ENCODE measurements at regions not wholly inside any gene's neighbourhood (a gene's known extent, or its start where the extent isn't known, plus 50 kb on each side); places are given as distances from the start of the nearest gene placed in this dataset.
"Not testable (repeated sequence)": the region's sequence is repeated elsewhere in the genome, so short reads cannot be mapped to it uniquely, and the experiment has no call there.

GRCh38 chr16:88156640-88157283 lies 205.5 kb downstream of the BANP start:
- H3K4me3 Mint-ChIP-seq, result not testable (repeated sequence)

GRCh38 chr16:88157686-88158085 lies 206.5 kb downstream of the BANP start:
- not testable (repeated sequence) for H3K27ac Mint-ChIP-seq, H3K4me3 Mint-ChIP-seq, H3K27me3 Mint-ChIP-seq, H3K9me3 Mint-ChIP-seq, H3K36me3 Mint-ChIP-seq, H3K4me1 Mint-ChIP-seq

More at GRCh38 chr16:88156640-88157283, 205.5 kb downstream of the BANP start:
- not testable (repeated sequence) for H3K9me3 Mint-ChIP-seq, H3K27ac Mint-ChIP-seq, H3K4me1 Mint-ChIP-seq, H3K27me3 Mint-ChIP-seq, H3K36me3 Mint-ChIP-seq

DNA sequence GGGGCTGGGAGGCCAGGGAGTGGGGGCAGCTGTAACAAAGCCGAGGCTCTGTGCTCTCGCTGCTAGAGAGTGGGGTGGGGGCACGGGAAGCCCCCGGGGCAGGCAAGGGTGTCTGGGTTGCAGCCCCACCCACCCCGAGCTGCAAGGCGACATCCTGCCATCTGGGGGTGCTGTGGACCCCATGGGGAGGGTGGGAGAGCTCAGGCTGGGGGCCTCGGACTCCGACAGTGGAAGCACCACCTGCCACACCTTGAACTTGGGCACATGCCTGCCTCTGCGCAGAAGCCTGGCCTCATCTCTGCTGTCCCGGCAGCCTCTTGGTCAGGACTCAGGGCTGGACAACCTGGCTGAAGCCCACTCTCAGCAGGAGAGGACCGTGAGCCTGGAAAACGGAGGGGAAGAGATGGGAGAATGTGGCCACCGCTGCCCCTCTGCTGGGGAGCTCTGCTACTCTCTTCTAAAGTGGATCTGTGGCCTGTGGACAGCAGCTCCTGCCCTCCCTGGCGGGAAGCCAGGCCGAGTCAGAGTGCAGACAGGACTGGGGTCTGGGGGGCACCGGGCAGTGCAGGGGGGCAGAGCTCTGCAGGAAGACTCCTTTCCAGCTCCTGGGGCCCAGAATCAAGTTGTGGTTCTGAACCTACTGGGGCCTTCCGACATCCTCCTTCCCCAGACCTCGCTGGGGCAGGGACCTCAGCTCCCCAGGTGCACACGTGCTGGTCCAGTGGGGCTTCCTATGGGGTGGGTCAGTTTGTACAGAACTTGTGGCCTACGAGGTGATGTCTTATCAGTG lies 207.2 kb downstream of the BANP start:
- H3K4me1 Mint-ChIP-seq, H3K27me3 Mint-ChIP-seq, H3K4me3 Mint-ChIP-seq, H3K27ac Mint-ChIP-seq, H3K9me3 Mint-ChIP-seq, H3K36me3 Mint-ChIP-seq: not testable (repeated sequence)

- not testable (repeated sequence) for H3K4me3 Mint-ChIP-seq, H3K27me3 Mint-ChIP-seq, H3K4me1 Mint-ChIP-seq, H3K36me3 Mint-ChIP-seq, H3K27ac Mint-ChIP-seq, H3K9me3 Mint-ChIP-seq
Measured at GRCh38 chr16:88159046-88159896, 208.0 kb downstream of the BANP start.

DNA sequence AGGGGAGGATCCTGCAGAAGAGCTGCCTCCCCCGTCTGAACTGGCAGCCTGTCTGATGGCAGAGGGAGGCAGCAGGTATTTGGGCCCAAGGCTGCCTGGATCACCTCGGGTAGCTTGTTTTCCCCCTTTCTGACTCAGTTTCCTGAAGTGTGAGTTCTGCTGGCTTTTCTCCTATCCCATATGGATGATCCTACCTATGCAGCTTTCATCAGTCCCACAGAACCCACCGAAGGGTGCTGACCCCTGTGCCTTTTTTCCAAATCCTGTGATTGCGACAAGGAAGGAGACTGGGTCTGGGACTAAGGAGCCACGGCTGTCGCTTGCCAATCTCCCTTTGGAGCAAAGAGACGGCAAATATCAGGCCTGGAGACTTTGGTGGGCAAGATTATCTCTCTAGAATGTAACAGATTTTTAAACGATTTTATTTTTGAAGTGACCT lies 208.7 kb downstream of the BANP start:
- H3K36me3 Mint-ChIP-seq, H3K4me3 Mint-ChIP-seq, H3K9me3 Mint-ChIP-seq, H3K27ac Mint-ChIP-seq, H3K27me3 Mint-ChIP-seq, H3K4me1 Mint-ChIP-seq: not testable (repeated sequence)

GRCh38 chr16:88161191-88161590 lies 210.0 kb downstream of the BANP start:
- H3K9me3 Mint-ChIP-seq, H3K27ac Mint-ChIP-seq, H3K4me1 Mint-ChIP-seq, H3K27me3 Mint-ChIP-seq, H3K4me3 Mint-ChIP-seq, H3K36me3 Mint-ChIP-seq: not testable (repeated sequence)

- H3K27ac Mint-ChIP-seq, H3K36me3 Mint-ChIP-seq, H3K27me3 Mint-ChIP-seq, H3K4me3 Mint-ChIP-seq, H3K4me1 Mint-ChIP-seq, H3K9me3 Mint-ChIP-seq: not testable (repeated sequence)
Measured at GRCh38 chr16:88161623-88162275, 210.5 kb downstream of the BANP start.

- H3K27me3 Mint-ChIP-seq, H3K9me3 Mint-ChIP-seq, H3K27ac Mint-ChIP-seq, H3K4me1 Mint-ChIP-seq, H3K4me3 Mint-ChIP-seq, H3K36me3 Mint-ChIP-seq: not testable (repeated sequence)
Measured at GRCh38 chr16:88162778-88163177, 211.5 kb downstream of the BANP start.

DNA sequence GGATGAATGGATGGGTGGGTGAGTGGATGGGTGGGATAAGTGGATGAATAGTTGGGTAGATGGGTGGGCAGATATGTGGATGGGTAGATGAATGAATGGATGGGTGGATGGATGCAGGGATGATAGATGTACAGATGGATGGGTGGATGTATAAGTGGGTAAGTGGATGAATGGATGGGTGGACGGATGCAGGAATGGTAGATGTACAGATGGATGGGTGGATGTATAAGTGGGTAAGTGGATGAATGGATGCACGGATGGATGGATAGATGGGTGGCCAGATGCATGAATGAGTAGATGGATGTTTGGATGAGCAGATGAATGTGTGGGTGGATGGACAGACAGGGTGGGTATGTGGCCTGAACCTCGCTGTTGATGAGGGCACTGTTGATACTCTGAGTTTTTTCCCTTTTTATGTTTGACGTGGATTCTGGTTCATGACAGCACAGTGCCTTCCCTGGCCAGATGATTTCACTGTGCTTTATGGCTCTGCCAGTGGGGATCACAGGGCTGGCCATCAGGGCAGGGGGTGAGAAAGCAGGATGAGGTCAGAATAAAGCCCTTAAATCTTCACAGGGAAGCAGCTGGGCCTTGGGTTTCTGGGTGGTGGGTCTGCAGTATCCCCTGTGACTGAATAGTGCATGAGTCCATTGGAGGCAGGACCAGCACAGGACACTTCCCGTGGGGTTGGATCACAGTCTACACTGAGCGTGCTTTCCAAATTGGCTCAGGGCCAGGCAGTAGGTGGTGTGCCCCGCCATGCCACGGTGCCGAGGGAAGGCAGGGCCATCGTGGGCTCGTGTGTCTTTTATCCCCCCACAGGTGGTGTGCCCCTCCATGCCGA lies 213.2 kb downstream of the BANP start:
- not testable (repeated sequence) for H3K4me1 Mint-ChIP-seq, H3K9me3 Mint-ChIP-seq, H3K27ac Mint-ChIP-seq, H3K36me3 Mint-ChIP-seq, H3K4me3 Mint-ChIP-seq, H3K27me3 Mint-ChIP-seq

DNA sequence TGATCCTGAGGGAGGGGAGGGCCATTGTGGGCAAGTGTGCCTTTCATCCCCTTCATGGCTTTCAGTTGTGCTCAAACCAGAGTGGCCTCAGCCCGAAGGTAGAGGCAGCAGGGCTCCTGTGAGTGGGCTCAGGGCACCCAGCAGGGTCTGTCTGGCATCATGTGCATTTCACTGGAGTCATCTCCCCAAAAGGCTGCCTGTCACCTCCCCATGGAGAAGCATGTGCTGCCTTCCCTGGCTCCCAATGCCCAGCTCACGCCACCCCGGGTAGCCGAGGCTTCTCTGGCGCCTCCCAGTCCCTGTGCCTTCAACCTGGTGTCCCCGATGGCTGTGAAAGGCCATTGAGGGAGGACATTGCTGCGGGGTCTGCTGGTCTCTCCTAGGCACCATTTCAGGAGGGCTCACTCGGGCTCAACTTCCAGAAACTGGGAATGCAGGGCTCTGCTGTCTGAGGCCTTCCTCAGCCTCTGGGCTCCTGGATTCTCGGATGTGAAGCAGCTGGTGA lies 213.9 kb downstream of the BANP start:
- not testable (repeated sequence) for H3K4me1 Mint-ChIP-seq, H3K4me3 Mint-ChIP-seq, H3K27me3 Mint-ChIP-seq, H3K36me3 Mint-ChIP-seq, H3K27ac Mint-ChIP-seq, H3K9me3 Mint-ChIP-seq

- not testable (repeated sequence) for H3K4me3 Mint-ChIP-seq, H3K36me3 Mint-ChIP-seq, H3K9me3 Mint-ChIP-seq, H3K27ac Mint-ChIP-seq, H3K27me3 Mint-ChIP-seq, H3K4me1 Mint-ChIP-seq
Measured at GRCh38 chr16:88165683-88166082, 214.4 kb downstream of the BANP start.

DNA sequence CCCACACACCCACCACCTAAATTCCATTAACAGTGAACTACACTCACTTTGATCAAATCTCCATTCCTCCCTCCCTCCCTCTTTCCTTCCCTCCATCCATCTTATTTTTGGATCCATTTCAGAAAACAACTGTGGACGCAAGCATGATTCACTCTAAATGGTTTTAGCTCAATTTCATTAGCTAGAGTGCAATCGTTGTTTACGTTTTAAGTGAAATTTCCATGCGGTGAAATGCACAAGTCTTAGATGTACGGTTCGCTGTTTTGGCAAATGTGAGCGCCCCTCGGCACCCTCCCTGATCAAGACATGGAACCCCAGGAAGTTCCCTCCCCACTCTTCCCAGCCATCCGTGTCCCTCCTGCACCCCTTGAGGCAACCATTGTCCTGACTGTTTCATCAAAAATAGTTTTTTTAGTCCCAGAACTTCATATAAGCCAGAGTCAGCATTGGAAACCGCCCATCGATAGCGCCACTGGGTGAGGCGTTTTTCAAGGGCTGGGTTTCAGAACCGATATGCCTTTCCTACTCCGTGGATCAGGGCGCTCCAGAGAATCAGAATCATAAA lies 215.1 kb downstream of the BANP start:
- not testable (repeated sequence) for H3K4me1 Mint-ChIP-seq, H3K4me3 Mint-ChIP-seq, H3K36me3 Mint-ChIP-seq, H3K27me3 Mint-ChIP-seq, H3K9me3 Mint-ChIP-seq, H3K27ac Mint-ChIP-seq

- not testable (repeated sequence) for H3K4me3 Mint-ChIP-seq, H3K4me1 Mint-ChIP-seq, H3K9me3 Mint-ChIP-seq, H3K36me3 Mint-ChIP-seq, H3K27ac Mint-ChIP-seq
- peaks cover 14% of the 10 kb centered on the region for H3K27me3 Mint-ChIP-seq
Measured at GRCh38 chr16:88167798-88168556, 214.8 kb upstream of the ZNF469 start.

GRCh38 chr16:88168557-88168949 lies 214.2 kb upstream of the ZNF469 start:
- not testable (repeated sequence) for H3K4me1 Mint-ChIP-seq, H3K27ac Mint-ChIP-seq, H3K9me3 Mint-ChIP-seq, H3K4me3 Mint-ChIP-seq, H3K36me3 Mint-ChIP-seq
- H3K27me3 Mint-ChIP-seq, result peaks cover 14% of the 10 kb centered on the region
